HG03439 (cell line): ENCODE measurements at regions not wholly inside any gene's neighbourhood (a gene's known extent, or its start where the extent isn't known, plus 50 kb on each side); places are given as distances from the start of the nearest gene placed in this dataset.
"Not testable (repeated sequence)": the region's sequence is repeated elsewhere in the genome, so short reads cannot be mapped to it uniquely, and the experiment has no call there.

Experiments used
- ATAC-seq: cut with Tn5 transposase; IDR thresholded peaks from one replicate; pipeline ENCODE4 v1.9.1; 2021; ENCODE audit warnings: mild to moderate bottlenecking, moderate library complexity; ENCODE audit not compliant: unreplicated experiment

- ATAC-seq, result not testable (repeated sequence)
Observed at GRCh38 chr9:62145648-62146047, 955.8 kb downstream of the SPATA31A7 start.
